K562 (cell line): ENCODE measurements at regions not wholly inside any gene's neighbourhood (a gene's known extent, or its start where the extent isn't known, plus 50 kb on each side); places are given as distances from the start of the nearest gene placed in this dataset.

Experiments used
- DNMT1 ChIP-seq: fragments of 450-650 bp; IDR thresholded peaks from 2 replicates; pipeline ENCODE4 v1.6.1; 2016; ENCODE audit warnings: antibody characterized with exemption, mild to moderate bottlenecking
- EZH2 ChIP-seq: IDR thresholded peaks from 2 replicates; pipeline ENCODE4 v1.6.1; 2012; ENCODE audit warnings: low read depth, mild to moderate bottlenecking, inconsistent platforms, low read length, borderline replicate concordance
- FOXJ3 ChIP-seq: sonication (generic); formaldehyde crosslinking; IDR thresholded peaks from 2 replicates; pipeline ENCODE4 v1.4.0; 2020; ENCODE audit warnings: mild to moderate bottlenecking, missing genetic modification reagents
- MAZ ChIP-seq, 2 experiments: fragments of 450-650 bp in 1 of 2; sonication (generic) in 1 of 2; formaldehyde crosslinking; IDR thresholded peaks in 1 of 2; conservative IDR thresholded peaks in 1 of 2; 2 replicates each; pipeline versions ENCODE4 v1.4.0 to v1.5.0; 2020; ENCODE audit warnings: mild to moderate bottlenecking in 1 of 2, missing genetic modification reagents in 1 of 2
- MXI1 ChIP-seq: IDR thresholded peaks from 2 replicates; pipeline ENCODE4 v1.6.1; 2011; ENCODE audit warnings: low read depth, mild to moderate bottlenecking, improper control_type of control experiment, low read length
- SMAD1 ChIP-seq: fragments of 150-350 bp; IDR thresholded peaks from 2 replicates; pipeline ENCODE4 v1.6.1; 2014; ENCODE audit warnings: low read length, low read depth; ENCODE audit not compliant: partially characterized antibody
- ZFX ChIP-seq: sonication (generic); formaldehyde crosslinking; IDR thresholded peaks from 2 replicates; pipeline ENCODE4 v1.8.0; 2022; ENCODE audit warnings: mild to moderate bottlenecking, missing genetic modification reagents, moderate library complexity
- ZNF239 ChIP-seq: fragments of 250-450 bp; sonication (Bioruptor Pico); IDR thresholded peaks from 2 replicates; pipeline ENCODE4 v1.4.0; 2020; ENCODE audit warnings: mild to moderate bottlenecking
- TF ChIP-seq, protein P1 (sequence below), 3 experiments: IDR thresholded peaks in 2 of 3; conservative IDR thresholded peaks in 1 of 3; 2 replicates each; pipeline ENCODE4 v1.5.1; 2011 to 2012; ENCODE audit warnings: low read length in 3 of 3, mild to moderate bottlenecking in 3 of 3, control low read depth in 2 of 3, improper control_type of control experiment in 1 of 3, inconsistent platforms in 1 of 3, low read depth in 1 of 3, mixed read lengths in 1 of 3, moderate library complexity in 1 of 3; ENCODE audit not compliant: insufficient read depth in 2 of 3
- TF ChIP-seq, protein P2 (sequence below), 2 experiments: IDR thresholded peaks; 2 replicates each; pipeline ENCODE4 v1.6.1; 2011; ENCODE audit warnings: borderline replicate concordance in 1 of 2, control low read depth in 1 of 2, low read depth in 1 of 2, low read length in 1 of 2, mild to moderate bottlenecking in 1 of 2, mixed read lengths in 1 of 2, moderate library complexity in 1 of 2; ENCODE audit not compliant: insufficient read depth in 1 of 2, insufficient read length in 1 of 2, poor library complexity in 1 of 2, severe bottlenecking in 1 of 2; ENCODE audit errors: extremely low read depth in 1 of 2

DNA sequence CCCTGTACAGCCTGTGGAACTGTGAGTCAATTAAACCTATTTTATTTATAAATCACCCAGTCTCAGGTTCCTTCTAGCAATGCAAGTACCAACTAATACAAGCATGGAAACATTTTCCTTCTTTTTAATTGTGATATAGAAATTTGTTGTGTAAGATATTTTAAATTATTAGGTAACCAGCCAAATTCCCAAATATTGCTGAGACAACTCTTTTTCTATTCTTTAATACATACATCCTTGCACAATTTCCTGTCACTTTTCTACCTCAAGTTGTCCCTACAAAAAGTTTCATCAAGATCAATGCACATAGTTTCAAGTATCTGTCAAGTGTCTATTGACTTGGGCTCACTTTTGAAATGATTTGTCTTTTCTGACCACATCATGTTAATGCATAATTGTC lies 488.6 kb downstream of the ACTL7B start:
- no peak for TF ChIP-seq DNMT1
- TF ChIP-seq ZNF239 (CRISPR knock-in tag) = no peak
- no peak for TF ChIP-seq EZH2
- TF ChIP-seq MXI1 = no peak
- no peak for TF ChIP-seq SMAD1
- TF ChIP-seq, protein P1, sequence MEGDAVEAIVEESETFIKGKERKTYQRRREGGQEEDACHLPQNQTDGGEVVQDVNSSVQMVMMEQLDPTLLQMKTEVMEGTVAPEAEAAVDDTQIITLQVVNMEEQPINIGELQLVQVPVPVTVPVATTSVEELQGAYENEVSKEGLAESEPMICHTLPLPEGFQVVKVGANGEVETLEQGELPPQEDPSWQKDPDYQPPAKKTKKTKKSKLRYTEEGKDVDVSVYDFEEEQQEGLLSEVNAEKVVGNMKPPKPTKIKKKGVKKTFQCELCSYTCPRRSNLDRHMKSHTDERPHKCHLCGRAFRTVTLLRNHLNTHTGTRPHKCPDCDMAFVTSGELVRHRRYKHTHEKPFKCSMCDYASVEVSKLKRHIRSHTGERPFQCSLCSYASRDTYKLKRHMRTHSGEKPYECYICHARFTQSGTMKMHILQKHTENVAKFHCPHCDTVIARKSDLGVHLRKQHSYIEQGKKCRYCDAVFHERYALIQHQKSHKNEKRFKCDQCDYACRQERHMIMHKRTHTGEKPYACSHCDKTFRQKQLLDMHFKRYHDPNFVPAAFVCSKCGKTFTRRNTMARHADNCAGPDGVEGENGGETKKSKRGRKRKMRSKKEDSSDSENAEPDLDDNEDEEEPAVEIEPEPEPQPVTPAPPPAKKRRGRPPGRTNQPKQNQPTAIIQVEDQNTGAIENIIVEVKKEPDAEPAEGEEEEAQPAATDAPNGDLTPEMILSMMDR (IDR thresholded peaks at IDR 0.05 in 2 of 3, conservative IDR thresholded peaks at IDR 0.05 in 1 of 3; ENCODE audit: insufficient read depth in 2 of 3, low read depth in 1 of 3, low read length in 3 of 3) = no peak
- no peak for TF ChIP-seq ZFX
- TF ChIP-seq, protein P2, sequence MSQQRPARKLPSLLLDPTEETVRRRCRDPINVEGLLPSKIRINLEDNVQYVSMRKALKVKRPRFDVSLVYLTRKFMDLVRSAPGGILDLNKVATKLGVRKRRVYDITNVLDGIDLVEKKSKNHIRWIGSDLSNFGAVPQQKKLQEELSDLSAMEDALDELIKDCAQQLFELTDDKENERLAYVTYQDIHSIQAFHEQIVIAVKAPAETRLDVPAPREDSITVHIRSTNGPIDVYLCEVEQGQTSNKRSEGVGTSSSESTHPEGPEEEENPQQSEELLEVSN (IDR thresholded peaks at IDR 0.05; ENCODE audit: borderline replicate concordance in 1 of 2, extremely low read depth in 1 of 2, insufficient read depth in 1 of 2, insufficient read length in 1 of 2, low read depth in 1 of 2, low read length in 1 of 2, poor library complexity in 1 of 2, severe bottlenecking in 1 of 2) = no peak
- TF ChIP-seq FOXJ3 (CRISPR knock-in tag) = no peak
- no peak for TF ChIP-seq MAZ (CRISPR knock-in tag; conservative IDR thresholded peaks at IDR 0.05 in 1 of 2, IDR thresholded peaks at IDR 0.05 in 1 of 2)
